NCI-H2196 treated with DMSO at 0.1 percent for 48 hours (cell line): ENCODE measurements at regions not wholly inside any gene's neighbourhood (a gene's known extent, or its start where the extent isn't known, plus 50 kb on each side); places are given as distances from the start of the nearest gene placed in this dataset.
"Not testable (repeated sequence)": the region's sequence is repeated elsewhere in the genome, so short reads cannot be mapped to it uniquely, and the experiment has no call there.

Experiments
- DNase-seq: peaks from one replicate; lab custom pipeline; 2025; ENCODE audit not compliant: unreplicated experiment; lab: John Stamatoyannopoulos, UW

DNA sequence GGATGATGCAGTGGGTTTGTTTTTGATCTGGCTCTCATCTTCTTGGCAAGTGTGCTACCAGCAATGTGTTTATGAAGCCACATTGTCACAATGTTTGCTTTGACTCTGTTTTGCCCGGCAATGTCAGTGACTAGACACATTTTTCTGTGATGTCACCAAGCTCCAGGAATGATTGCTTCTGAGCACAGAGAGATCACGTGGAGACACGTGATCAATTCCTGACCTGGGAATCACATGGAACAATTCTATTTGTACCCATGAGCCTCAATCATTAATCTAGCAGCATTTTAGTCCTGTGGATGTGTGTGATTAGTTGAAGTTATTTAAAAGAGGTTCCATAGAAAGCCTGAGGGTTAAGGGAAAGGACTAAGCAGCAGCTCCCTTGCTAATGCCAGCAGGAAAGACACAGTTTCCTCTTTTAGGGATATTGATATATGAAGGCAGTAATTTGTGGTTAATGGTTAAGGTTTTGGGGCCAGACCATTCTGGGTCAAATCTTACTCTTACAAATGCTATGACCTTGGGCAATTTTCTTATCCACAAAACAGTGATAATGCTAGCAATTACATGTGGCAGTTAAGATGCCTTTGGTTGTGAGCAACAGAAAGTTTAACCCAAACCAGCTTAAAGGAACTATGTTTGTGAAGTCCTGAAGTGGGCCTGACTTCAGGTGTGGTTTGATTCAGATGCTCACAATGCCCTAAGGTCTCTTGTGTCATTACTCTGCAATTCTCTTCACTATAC, 59.0 kb downstream of the FASLG start:
- no peak for DNase-seq

- DNase-seq = no peak
Observed at GRCh38 chr1:172719066-172719627, 60.2 kb downstream of the FASLG start.

DNA sequence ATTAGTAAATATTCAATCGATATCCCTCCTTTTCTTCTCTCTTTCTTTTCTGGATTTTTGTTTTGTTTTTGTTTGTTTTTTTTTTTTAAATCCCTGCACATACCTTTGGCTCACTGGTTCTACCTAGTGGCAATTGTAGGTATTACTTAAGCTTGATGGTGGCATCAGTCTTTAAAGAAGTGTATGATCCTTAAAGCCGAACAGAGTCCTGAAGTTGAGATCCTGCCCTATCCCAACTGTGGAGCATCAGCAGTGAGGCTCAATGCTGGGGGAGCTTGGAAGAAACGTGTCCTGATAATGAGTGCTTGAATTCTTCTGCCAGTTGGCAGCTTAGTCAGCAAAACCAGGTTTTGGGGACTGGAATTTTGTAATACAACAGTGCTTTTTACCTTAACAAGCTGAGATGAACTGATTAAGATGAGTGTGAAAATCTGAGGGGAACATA, 60.8 kb downstream of the FASLG start:
- no peak for DNase-seq

- no peak for DNase-seq
Observed at GRCh38 chr1:172720339-172720738, 61.4 kb downstream of the FASLG start.

DNA sequence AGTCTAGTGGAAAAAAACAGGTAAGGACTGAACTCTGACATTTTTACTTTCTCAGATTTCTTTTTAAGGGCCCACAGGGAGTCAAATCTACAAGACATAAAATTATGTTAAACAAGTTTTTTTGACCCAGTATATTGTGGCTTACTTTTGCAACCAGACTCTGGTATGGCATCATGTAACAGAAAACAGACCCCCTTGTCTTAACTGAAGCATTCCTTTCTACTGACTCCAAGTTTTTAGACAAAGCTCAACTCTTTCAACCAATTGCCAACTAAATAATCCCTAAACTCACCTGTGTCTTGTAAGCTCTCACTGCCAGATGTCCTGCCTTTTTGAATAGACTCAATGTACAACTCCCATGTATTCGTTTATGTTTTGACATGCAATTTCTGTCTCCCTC, 64.3 kb downstream of the FASLG start:
- no peak for DNase-seq

GRCh38 chr1:172724232-172724631, 65.3 kb downstream of the FASLG start:
- no peak for DNase-seq

DNA sequence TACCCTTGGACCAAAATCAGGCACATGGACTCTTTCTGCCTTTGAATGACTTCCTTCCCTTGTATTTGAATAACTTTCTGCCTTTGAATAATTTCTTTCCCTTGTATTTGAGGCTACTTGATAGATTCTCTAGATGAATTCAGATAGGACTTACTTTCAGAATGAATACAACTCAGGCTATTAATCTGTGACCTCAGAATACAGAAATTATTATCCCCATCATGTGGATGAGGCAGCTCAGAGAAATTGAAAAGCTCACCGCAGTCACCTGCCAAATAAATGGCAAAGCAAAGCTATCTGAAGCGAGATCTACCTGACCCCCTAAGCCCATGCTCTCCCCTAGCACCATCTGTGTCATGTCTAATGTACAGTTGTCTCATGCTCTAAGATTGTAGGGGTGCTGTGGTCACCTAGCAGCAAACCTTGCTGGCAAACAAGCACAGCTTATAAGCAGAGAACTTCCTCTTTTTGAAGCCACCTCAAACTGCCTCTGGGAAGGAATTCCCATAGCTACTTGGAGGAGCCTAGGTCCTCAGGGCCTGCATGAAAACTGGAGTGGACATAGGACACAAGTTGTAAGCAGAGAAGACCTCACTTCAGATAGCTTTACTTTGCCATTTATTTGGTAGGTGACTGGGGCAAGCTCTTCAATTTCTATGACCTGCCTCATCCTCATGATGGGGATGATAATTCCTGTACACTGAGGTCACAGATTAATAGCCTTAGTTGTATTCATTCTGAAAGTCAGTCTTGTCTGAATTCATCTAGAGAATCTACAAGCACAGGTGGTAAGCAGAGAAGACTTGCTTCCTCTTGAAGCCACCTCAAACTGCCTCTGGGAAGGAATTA, 66.1 kb downstream of the FASLG start:
- no peak for DNase-seq

DNA sequence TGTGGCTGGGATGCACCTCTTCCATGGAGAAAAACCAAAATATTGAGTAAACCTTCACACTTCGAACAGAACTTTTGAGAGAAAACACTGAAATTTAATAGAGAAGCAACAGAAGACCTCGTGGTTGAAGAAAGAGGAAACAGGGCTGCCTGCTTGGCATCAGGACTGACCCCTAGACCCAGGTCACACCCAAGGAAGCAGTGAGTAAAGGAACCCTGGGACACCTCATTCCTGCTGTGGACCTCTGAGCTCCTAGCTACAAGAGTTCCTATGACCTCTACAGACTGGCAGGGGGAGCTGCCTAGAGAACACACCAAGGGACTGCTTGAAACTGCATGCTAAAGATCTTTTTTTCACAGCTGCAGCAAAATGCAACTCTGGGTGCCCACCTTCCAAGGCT, 67.8 kb downstream of the FASLG start:
- no peak for DNase-seq

GRCh38 chr1:172727275-172727857, 68.5 kb downstream of the FASLG start:
- no peak for DNase-seq

DNA sequence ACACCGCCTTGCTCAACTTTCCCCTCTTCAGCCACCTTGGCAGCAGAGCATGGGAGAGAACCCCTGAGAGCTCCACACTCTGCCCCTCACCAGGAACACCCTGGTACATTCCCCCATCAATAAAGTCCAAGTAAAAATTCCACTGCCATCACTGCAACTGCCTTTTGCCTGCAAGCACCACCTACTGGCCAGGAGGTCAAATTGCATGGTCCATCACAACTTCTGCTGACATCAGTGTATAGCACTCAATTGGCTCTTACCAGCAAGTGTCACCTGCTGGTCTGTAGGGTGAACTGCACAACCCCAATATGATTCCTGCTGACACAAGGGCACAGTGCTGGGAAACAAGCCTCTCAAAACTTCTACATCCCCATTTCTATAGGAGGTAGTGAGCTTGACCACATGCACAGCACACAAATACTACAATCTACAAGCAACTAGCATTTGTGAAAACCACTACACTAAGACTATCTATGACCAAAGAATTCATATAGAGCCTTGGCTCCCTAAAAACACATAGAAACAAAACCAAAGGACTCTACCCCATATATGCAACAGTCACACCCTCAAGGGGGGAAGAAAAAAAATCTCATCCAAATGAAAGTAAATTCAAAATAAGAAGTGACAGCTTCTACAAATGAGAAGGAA, 69.2 kb downstream of the FASLG start:
- no peak for DNase-seq

GRCh38 chr1:172728705-172729104, 69.8 kb downstream of the FASLG start:
- not testable (repeated sequence) for DNase-seq

- DNase-seq = no peak
Observed at GRCh38 chr1:172732427-172732826, 73.5 kb downstream of the FASLG start.

DNA sequence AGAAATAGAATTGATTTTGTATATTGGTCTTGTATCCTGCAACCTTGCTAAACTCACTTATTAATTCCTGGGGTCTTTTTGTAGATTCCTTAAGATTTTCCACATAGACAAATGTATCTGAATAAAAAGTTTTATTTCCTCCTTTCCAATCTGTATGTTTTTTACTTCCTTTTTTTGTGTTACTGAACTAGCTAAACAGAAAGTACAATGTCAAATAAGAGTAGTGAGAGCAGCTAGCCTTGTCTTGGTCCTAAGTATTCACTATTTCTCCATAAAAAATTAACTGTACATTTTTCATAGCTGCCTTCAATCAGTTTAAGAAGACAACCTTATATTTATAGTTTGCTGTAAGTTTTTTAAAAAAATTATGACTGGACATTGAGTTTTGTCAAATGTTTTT, 74.9 kb downstream of the FASLG start:
- DNase-seq = no peak

DNA sequence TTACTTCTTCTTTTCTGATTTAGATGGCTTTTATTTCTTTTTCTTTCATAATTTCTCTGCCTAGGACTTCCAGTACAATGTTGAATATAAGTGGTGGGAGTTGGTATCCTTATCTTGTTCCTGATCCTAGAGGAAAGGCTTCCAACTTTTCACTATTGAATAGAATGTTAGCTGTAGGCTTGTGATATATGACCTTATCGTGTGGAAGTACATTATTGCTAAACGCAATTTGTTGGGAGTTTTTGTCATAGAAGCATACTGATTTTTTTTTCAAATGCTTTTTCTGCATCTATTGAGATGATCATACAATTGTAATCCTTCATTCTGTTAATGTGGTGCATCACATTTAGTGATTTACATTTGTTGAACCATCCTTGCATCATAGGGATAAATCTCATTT, 79.5 kb downstream of the FASLG start:
- no peak for DNase-seq

GRCh38 chr1:172742599-172743500, 83.9 kb downstream of the FASLG start:
- peak; percentile 29 for DNase-seq

DNA sequence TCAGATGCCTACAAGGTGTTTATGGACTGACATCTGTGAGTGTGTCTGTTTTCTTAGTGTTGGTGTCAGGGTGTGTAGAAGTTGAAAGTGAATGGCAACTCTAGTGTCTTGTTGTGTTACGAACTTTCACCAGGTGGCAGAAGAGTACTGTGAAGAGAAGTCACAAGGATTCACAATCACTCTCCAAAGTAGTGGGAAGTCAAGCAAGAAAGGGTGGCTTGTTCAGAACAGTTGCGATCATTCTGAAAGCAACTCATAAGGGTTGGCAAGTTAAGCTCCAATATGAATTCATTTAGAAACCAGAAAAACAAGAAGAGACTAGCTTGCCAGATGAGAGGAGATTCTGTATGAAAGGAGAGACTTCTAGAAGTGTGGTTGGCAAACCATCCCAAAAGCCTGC, 86.1 kb downstream of the FASLG start:
- no peak for DNase-seq

DNA sequence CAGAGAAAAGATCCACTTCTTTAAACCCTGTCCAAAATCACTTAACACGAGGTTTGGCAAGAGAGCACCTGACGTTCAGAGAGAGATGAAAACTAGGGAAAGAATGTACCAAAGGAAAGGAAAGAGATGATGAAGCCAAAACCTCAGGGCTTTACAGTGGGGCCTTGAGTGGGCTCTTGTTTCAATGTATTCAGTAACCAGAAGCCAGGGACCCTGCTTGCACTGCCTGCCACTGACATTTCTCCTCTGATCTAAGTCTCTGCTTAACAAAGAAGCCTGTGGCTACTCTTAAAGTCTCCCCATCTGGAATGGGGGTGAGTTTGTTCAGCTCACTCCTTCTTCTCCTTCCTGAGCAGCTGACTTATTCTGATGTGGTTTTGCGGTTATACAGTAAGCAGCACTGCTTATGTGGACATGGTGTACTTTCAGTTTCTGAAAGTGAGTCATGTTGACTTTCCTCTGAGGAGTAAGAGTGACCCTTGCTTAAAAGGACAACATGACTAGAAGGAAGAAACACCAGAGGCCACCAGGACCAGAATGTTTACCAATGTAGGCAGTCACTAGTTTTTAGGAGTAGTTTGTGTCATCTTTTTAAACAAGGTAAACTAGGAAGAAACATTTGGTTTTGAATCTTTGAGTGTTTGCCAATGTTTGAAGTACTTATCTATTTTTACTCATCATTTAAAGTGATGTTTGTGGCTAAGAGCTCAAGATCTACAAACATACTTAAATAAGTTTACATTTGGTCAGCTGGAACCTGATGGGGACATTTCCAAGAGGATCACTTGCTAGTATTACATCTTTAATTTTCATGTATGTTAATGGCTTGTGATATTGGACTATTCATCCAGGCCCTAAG, 87.4 kb downstream of the FASLG start:
- no peak for DNase-seq

DNA sequence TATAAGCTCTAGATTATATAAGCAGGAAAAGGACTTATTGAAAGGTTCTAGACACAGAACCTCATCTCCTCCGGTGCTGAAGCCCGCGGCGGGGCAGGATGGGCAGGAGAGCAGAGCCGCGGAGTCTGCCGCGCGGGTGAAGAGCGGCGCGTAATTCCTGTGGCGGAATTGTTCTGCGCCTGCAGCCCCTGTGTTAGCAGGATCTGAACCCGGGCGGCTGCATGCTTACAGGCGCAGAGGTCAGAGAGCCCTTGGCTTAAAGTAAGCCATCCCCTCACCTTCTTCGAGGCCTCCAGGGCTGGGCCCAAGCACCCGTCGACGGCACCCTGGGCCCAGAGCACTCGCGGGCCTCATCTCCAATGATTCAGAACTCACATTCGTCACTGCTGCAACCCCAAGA, 89.3 kb downstream of the FASLG start:
- DNase-seq = no peak

DNA sequence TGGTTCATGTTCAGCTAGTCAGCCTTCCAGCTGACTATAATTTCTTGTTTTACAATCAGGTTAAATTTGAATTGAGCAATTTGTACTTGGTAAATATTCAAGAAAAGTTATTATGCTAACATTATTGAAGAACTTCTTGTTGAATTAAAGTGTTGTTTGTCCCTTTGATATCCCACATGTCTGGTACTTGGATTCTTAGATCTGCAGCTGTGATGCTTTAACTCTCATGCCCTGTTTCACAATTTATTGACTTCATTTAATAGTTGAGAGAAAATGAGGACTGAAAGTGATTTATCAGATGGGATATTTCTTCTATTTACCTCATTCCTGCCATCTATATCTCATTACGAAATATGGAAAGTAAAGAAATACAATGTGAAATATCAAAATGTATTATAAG, 92.8 kb downstream of the FASLG start:
- no peak for DNase-seq
